Natural killer cell (primary cell): ENCODE measurements at regions not wholly inside any gene's neighbourhood (a gene's known extent, or its start where the extent isn't known, plus 50 kb on each side); places are given as distances from the start of the nearest gene placed in this dataset.

Experiments used
- ATAC-seq, 3 donors: fragments of 150-1000 bp in 2 of 3; fragments of 200-7000 bp in 1 of 3; cut with Tn5 transposase; 1 replicate in 1 of 3; 2 replicates in 2 of 3; pipeline ENCODE4 v1.10.0; 2021; ENCODE audit warnings: mild to moderate bottlenecking in 2 of 3, moderate library complexity in 2 of 3
- DNase-seq, 2 donors: peaks; one replicate each; pipeline versions ENCODE4 v3.0.0 to v3.0.0-alpha.2; 2013 to 2021; ENCODE audit warnings: mixed read lengths in 1 of 2
- H3K27ac ChIP-seq: one replicate; pipeline ENCODE4 v1.5.1; 2013; ENCODE audit warnings: mild to moderate bottlenecking, low read length
- H3K27me3 ChIP-seq: one replicate; pipeline ENCODE4 v1.6.1; 2013; ENCODE audit warnings: low read length; ENCODE audit not compliant: control insufficient read depth, insufficient read depth
- H3K36me3 ChIP-seq: one replicate; pipeline ENCODE4 v1.6.1; 2013; ENCODE audit warnings: low read length; ENCODE audit not compliant: control insufficient read depth, insufficient read depth
- H3K4me1 ChIP-seq: one replicate; pipeline ENCODE4 v1.6.1; 2013; ENCODE audit warnings: low read length; ENCODE audit not compliant: control insufficient read depth, insufficient read depth
- H3K4me3 ChIP-seq: one replicate; pipeline ENCODE4 v1.5.1; 2013; ENCODE audit warnings: low read length
- H3K9me3 ChIP-seq: one replicate; pipeline ENCODE4 v1.6.1; 2013; ENCODE audit warnings: low read length; ENCODE audit not compliant: control insufficient read depth, insufficient read depth
- H3K27ac Mint-ChIP-seq, 2 donors: one replicate each; pipeline ENCODE4 v1.8.0; 2022; ENCODE audit warnings: mild to moderate bottlenecking in 2 of 2, mixed read lengths in 2 of 2, moderate library complexity in 1 of 2
- H3K27me3 Mint-ChIP-seq, 2 donors: one replicate each; pipeline ENCODE4 v1.8.0; 2022; ENCODE audit warnings: low read depth in 2 of 2, mixed read lengths in 2 of 2
- H3K36me3 Mint-ChIP-seq: one replicate; pipeline ENCODE4 v1.8.0; 2022; ENCODE audit warnings: mixed read lengths
- H3K4me1 Mint-ChIP-seq, 2 donors: one replicate each; pipeline ENCODE4 v1.8.0; 2022; ENCODE audit warnings: mixed read lengths in 2 of 2
- H3K4me3 Mint-ChIP-seq: one replicate; pipeline ENCODE4 v1.8.0; 2022; ENCODE audit warnings: mild to moderate bottlenecking, moderate library complexity, mixed read lengths
- H3K9me3 Mint-ChIP-seq, 2 donors: one replicate each; pipeline ENCODE4 v1.8.0; 2022; ENCODE audit warnings: mixed read lengths in 2 of 2
- WGBS: methylation state at CpG from one replicate; pipeline ENCODE4 v1.1.7; 2013; ENCODE audit warnings: missing lambda C conversion rate; ENCODE audit not compliant: insufficient coverage; 5-methylcytosine and 5-hydroxymethylcytosine counted together
- intact Hi-C: fragments of 100-400 bp; cut with micrococcal nuclease; formaldehyde crosslinking; loops from one replicate; pipeline ENCODE4 v1.14.2; 2022
- TF ChIP-seq, protein P1 (sequence below): fragments of 200-600 bp; IDR thresholded peaks from one replicate; pipeline ENCODE4 v1.8.0; 2022; ENCODE audit warnings: antibody characterized with exemption

GRCh38 chr4:66777097-66777496 is 768.2 kb downstream of the CENPC start:
- intact Hi-C loops: no loop called here
- 48% methylated on average over 2 of the region's 2 CpGs for WGBS
- Histone ChIP-seq H3K9me3 (no peaks in the 10 kb centered on the region), H3K27me3 (no peaks in the 10 kb centered on the region), H3K36me3 (no peaks in the 10 kb centered on the region), H3K4me3 (no peak overlapping the region), H3K4me1 (no peaks in the 10 kb centered on the region), H3K27ac (no peak overlapping the region)
- Mint-ChIP-seq H3K4me3 (no peak overlapping the region), H3K27me3 (no peaks in the 10 kb centered on the region), H3K36me3 (no peaks in the 10 kb centered on the region), H3K9me3 (peaks cover 3 to 14% of the 10 kb centered on the region in 2 donors), H3K4me1 (no peaks in the 10 kb centered on the region), H3K27ac (no peak overlapping the region)
- ATAC-seq (no peak), DNase-seq (no peak)
- TF ChIP-seq, protein P1, sequence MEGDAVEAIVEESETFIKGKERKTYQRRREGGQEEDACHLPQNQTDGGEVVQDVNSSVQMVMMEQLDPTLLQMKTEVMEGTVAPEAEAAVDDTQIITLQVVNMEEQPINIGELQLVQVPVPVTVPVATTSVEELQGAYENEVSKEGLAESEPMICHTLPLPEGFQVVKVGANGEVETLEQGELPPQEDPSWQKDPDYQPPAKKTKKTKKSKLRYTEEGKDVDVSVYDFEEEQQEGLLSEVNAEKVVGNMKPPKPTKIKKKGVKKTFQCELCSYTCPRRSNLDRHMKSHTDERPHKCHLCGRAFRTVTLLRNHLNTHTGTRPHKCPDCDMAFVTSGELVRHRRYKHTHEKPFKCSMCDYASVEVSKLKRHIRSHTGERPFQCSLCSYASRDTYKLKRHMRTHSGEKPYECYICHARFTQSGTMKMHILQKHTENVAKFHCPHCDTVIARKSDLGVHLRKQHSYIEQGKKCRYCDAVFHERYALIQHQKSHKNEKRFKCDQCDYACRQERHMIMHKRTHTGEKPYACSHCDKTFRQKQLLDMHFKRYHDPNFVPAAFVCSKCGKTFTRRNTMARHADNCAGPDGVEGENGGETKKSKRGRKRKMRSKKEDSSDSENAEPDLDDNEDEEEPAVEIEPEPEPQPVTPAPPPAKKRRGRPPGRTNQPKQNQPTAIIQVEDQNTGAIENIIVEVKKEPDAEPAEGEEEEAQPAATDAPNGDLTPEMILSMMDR: no peak

DNA sequence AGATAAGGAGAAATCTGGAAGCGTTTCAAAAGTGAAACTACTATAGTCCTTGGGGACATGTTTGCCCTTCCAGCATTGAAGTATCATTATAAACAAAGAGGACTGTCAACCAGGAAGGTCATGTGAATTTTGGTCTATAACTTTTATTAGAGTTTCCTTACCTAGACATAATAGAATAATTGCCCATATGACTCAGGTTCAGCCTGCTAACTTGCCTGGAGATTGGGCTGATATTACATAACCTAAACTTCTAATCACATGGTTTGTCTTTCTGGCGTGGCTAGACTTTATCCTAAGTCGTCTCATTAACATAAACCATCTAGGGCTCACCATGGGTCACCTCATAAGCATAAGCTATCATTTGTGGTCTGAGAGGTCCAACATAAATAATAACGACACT is 775.9 kb downstream of the CENPC start:
- H3K36me3 ChIP-seq: no peaks in the 10 kb centered on the region
- H3K4me3 ChIP-seq: no peak overlapping the region
- DNase-seq (no peak), ATAC-seq (no peak)
- H3K27me3 ChIP-seq: no peaks in the 10 kb centered on the region
- Mint-ChIP-seq H3K4me1 (no peaks in the 10 kb centered on the region), H3K27ac (no peak overlapping the region), H3K27me3 (no peaks in the 10 kb centered on the region), H3K9me3 (peaks cover 5 to 13% of the 10 kb centered on the region in 2 donors), H3K4me3 (no peak overlapping the region), H3K36me3 (peaks cover 7% of the 10 kb centered on the region)
- TF ChIP-seq, protein P1: no peak
- H3K4me1 ChIP-seq: no peaks in the 10 kb centered on the region
- H3K9me3 ChIP-seq: no peaks in the 10 kb centered on the region
- 44% methylated on average over 3 of the region's 4 CpGs for WGBS
- intact Hi-C loops: no loop called here
- no peak overlapping the region for H3K27ac ChIP-seq

- DNase-seq (no peak), ATAC-seq (no peak)
- Histone ChIP-seq H3K9me3 (no peaks in the 10 kb centered on the region), H3K4me3 (no peak overlapping the region), H3K4me1 (no peaks in the 10 kb centered on the region), H3K27ac (no peak overlapping the region), H3K36me3 (no peaks in the 10 kb centered on the region), H3K27me3 (no peaks in the 10 kb centered on the region)
- Mint-ChIP-seq H3K4me3 (no peak overlapping the region), H3K27me3 (no peaks in the 10 kb centered on the region), H3K27ac (no peak overlapping the region), H3K36me3 (peaks cover 7% of the 10 kb centered on the region), H3K9me3 (peaks cover 10 to 11% of the 10 kb centered on the region in 2 donors), H3K4me1 (no peaks in the 10 kb centered on the region)
- intact Hi-C loops: no loop called here
- TF ChIP-seq, protein P1: no peak
- 60% methylated on average over 1 of the region's 1 CpG for WGBS
Measured at GRCh38 chr4:66767442-66767841, 777.9 kb downstream of the CENPC start.

- no peaks in the 10 kb centered on the region for H3K9me3 ChIP-seq
- TF ChIP-seq, protein P1: no peak
- H3K27me3 ChIP-seq: no peaks in the 10 kb centered on the region
- no peaks in the 10 kb centered on the region for H3K4me1 ChIP-seq
- Mint-ChIP-seq H3K27ac (no peak overlapping the region), H3K4me1 (no peaks in the 10 kb centered on the region), H3K9me3 (peaks cover 10 to 11% of the 10 kb centered on the region in 2 donors), H3K4me3 (no peak overlapping the region), H3K36me3 (peaks cover 7% of the 10 kb centered on the region), H3K27me3 (no peaks in the 10 kb centered on the region)
- ATAC-seq (no peak), DNase-seq (no peak)
- intact Hi-C loops: no loop called here
- H3K27ac ChIP-seq: no peak overlapping the region
- 100% methylated on average over 1 of the region's 1 CpG for WGBS
- no peaks in the 10 kb centered on the region for H3K36me3 ChIP-seq
- no peak overlapping the region for H3K4me3 ChIP-seq
Measured at GRCh38 chr4:66766557-66766956, 778.7 kb downstream of the CENPC start.
